ENCODE measurements at regions not wholly inside any gene's neighbourhood (a gene's known extent, or its start where the extent isn't known, plus 50 kb on each side); places are given as distances from the start of the nearest gene placed in this dataset.

DNA sequence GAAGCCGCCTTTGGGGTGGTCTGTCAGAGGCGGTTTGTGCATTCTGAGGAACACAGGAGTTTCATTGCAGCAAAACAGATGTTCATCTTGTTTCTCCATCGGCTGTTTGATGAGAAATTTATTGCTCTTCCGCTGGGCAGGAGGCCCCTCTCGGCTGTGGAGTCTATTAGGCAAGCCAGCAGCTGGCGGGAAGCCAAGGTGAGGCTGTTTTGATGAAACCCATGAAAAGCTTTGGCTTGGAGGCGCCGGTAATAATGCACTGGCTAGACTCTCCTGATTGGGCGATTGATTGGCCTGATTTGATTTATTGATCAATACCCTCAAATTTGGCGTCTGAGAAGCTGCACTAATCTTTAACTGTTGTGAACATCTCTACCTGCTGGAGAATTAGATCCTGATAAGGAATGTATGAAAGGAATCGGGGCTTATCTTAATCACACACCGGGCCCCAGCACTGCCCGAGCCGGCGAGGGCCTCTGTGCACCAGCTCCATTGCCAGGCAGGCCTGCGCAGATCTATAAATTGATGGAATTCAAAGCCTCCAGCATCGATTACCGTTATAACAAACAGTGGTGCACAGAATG is 187.7 kb downstream of the PHETA1 start:
- DNase-seq (ENCODE audit: low spot score): no peak
- in situ Hi-C loops (cut with MboI; ENCODE audit: low pct_unique_long_range_greater_than_20kb, low sequenced_read_pairs, unreplicated experiment): no loop called here
- TF ChIP-seq, protein P1, sequence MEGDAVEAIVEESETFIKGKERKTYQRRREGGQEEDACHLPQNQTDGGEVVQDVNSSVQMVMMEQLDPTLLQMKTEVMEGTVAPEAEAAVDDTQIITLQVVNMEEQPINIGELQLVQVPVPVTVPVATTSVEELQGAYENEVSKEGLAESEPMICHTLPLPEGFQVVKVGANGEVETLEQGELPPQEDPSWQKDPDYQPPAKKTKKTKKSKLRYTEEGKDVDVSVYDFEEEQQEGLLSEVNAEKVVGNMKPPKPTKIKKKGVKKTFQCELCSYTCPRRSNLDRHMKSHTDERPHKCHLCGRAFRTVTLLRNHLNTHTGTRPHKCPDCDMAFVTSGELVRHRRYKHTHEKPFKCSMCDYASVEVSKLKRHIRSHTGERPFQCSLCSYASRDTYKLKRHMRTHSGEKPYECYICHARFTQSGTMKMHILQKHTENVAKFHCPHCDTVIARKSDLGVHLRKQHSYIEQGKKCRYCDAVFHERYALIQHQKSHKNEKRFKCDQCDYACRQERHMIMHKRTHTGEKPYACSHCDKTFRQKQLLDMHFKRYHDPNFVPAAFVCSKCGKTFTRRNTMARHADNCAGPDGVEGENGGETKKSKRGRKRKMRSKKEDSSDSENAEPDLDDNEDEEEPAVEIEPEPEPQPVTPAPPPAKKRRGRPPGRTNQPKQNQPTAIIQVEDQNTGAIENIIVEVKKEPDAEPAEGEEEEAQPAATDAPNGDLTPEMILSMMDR (IDR thresholded peaks at IDR 0.05; ENCODE audit: extremely low read depth, insufficient read depth, missing control alignments): no peak

DNA sequence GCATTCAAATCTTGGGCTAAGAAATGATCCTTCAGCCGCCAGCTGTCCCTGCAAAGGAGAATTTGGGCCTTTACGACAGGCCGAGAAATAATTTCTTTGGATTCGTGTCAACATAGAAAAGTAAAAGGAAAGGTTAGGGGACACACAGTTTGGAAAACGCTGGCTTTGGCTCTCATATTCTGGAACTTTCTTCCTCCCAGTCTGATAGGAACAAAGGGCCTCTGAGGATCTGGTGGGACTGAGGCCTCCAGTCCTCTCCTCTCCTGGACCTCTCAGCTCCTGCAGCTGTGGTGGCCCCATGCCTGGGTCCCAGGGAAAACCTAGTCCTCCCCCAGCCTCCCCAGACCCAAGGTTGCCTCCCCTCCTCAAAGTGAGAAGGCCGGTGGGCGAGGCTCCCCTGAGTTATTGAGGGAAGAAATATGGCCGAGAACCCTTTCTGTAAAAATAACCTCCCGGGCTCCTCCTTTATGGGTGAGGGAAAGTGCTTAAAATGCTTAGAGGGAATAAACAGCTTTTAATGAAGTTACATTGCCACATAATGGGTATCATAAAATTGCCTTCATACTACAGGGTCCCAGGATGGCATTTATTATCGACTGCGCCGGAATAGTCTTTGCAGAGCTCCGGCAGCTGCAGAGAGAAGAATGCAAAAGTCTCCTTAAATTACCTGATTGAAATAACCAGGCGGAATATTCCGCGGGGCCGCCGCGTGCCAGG is 188.3 kb downstream of the PHETA1 start:
- no peak for DNase-seq (ENCODE audit: low spot score)
- in situ Hi-C loops (cut with MboI; ENCODE audit: low pct_unique_long_range_greater_than_20kb, low sequenced_read_pairs, unreplicated experiment): no loop called here
- TF ChIP-seq, protein P1 (IDR thresholded peaks at IDR 0.05; ENCODE audit: extremely low read depth, insufficient read depth, missing control alignments): no peak

DNA sequence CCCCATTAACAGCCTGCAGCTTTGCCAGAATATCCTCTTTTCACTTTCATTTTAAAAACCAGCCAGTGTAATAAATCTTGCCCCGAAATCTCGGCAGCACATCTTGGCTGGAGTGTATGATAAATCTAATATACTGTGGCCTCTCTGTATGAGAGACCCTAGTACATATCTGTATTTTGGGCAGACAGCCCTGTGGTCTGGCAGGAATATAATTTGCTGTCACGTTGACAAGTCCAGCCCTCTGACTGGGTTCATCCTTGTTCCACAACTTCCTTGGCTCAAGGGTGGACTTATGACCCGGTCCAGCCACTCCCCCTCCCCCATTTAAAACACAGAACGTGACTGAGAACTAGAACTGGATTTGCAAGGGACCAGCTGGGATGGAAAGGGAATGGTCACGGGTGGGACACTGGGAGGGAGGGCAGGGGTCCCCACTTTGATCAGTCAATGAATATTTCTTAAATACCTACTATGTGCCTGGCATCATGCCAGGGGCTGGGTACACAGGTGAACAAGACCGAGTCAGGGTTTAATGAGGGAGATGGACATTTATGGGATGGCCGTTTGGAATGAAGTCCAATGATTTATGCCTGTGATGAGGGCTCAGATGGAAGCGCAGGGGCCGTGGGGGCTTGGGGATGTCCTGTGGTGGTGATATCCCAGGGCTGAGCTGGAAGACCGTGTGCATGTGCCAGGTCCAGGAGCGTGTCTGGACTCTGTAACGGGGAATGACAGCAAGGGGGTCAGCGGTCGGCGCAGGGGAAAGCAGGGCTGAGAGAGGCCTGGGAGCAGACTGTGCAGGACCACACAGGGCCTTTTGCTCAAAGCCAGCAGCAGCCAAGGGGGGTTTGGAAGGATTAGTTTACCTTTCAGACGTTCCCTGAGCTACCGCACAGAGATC is 190.5 kb downstream of the PHETA1 start:
- TF ChIP-seq, protein P1 (IDR thresholded peaks at IDR 0.05; ENCODE audit: extremely low read depth, insufficient read depth, missing control alignments): no peak
- DNase-seq (ENCODE audit: low spot score): no peak
- in situ Hi-C loops (cut with MboI; ENCODE audit: low pct_unique_long_range_greater_than_20kb, low sequenced_read_pairs, unreplicated experiment): no loop called here

DNA sequence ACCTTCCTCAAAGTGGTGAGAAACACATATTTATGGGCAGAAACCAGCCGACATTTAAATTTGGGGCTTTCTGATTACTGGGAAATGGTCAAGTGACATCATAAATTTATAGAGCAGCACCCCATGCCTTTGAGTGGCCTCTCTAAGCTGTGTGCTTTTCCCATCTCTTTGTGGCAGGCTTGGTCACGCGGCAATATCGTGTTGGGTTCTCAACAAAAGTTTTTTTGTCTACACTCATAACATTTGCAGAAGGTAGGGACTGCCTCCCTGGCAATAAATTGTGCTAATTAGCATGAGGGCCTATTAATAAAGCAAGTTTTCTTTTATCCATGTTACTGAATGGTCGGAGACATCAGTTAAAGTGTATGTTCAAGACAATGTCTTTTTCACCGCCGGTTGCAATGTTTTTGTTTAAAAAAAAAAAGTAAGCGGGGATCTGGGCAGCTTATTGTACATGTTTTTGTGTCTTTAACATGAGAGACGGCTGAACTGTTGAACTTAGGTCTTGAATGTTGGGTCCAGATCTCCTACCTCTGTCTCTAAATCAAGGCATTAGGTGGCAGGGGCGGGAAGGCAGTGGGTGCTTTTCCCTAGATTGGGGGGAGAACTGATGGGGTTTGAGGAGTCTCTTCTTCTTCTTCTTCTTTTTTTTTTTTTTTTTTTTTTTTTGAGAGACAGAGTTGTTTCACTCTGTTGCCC is 193.3 kb downstream of the PHETA1 start:
- DNase-seq (ENCODE audit: low spot score): no peak
- in situ Hi-C loops (cut with MboI; ENCODE audit: low pct_unique_long_range_greater_than_20kb, low sequenced_read_pairs, unreplicated experiment): no loop called here
- TF ChIP-seq, protein P1 (IDR thresholded peaks at IDR 0.05; ENCODE audit: extremely low read depth, insufficient read depth, missing control alignments): no peak

DNA sequence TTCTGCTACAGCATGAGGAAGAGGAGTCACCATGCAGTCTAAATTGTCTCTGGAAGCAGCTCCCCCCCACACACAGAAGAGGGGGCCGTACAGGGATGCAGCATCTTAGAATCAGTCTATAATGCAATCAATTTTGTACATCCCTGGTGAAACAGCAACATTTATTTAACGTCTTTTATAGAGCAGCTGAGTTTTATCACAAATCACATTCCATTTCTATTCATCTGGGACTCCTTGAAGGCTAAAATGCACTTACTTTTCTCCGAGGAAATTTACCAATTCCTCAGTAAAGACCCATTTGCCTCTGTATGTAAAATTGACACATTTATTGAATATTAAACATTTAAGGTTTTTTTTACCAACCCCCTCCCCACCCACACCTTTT is 193.9 kb downstream of the PHETA1 start:
- TF ChIP-seq, protein P1 (IDR thresholded peaks at IDR 0.05; ENCODE audit: extremely low read depth, insufficient read depth, missing control alignments): no peak
- in situ Hi-C loops (cut with MboI; ENCODE audit: low pct_unique_long_range_greater_than_20kb, low sequenced_read_pairs, unreplicated experiment): no loop called here
- no peak for DNase-seq (ENCODE audit: low spot score)
